Chondrocyte (in vitro differentiated cells): ENCODE measurements at regions not wholly inside any gene's neighbourhood (a gene's known extent, or its start where the extent isn't known, plus 50 kb on each side); places are given as distances from the start of the nearest gene placed in this dataset.

Source experiments
- DNase-seq: peaks from one replicate; pipeline ENCODE4 v3.0.0; 2021; ENCODE audit warnings: mixed read lengths, low spot score
- H3K27ac Mint-ChIP-seq: one replicate; pipeline ENCODE4 v1.8.0; 2021; ENCODE audit warnings: mild to moderate bottlenecking, moderate library complexity, mixed read lengths; ENCODE audit not compliant: unreplicated experiment
- H3K27me3 Mint-ChIP-seq: 2 replicates; pipeline ENCODE4 v1.8.0; 2021; ENCODE audit warnings: low read depth, mixed read lengths
- H3K36me3 Mint-ChIP-seq: 2 replicates; pipeline ENCODE4 v1.8.0; 2021; ENCODE audit warnings: low read depth, mixed read lengths
- H3K4me1 Mint-ChIP-seq: 2 replicates; pipeline ENCODE4 v1.8.0; 2021; ENCODE audit warnings: low read depth, mild to moderate bottlenecking, mixed read lengths
- H3K4me3 Mint-ChIP-seq: one replicate; pipeline ENCODE4 v1.8.0; 2021; ENCODE audit warnings: mild to moderate bottlenecking, moderate library complexity, mixed read lengths; ENCODE audit not compliant: unreplicated experiment
- H3K9me3 Mint-ChIP-seq: 2 replicates; pipeline ENCODE4 v1.8.0; 2021; ENCODE audit warnings: low read depth, mixed read lengths
- CTCF ChIP-seq: fragments of 200-600 bp; sonication (generic); IDR thresholded peaks from 2 replicates; pipeline ENCODE4 v1.5.0; 2021; ENCODE audit warnings: antibody characterized with exemption, mild to moderate bottlenecking, moderate library complexity

GRCh38 chr2:67564076-67564475, 166.9 kb downstream of the ETAA1 start:
- no peak overlapping the region for H3K27ac Mint-ChIP-seq

GRCh38 chr2:67564626-67565025, 167.5 kb downstream of the ETAA1 start:
- Mint-ChIP-seq H3K4me1 (peaks cover 4% of the 10 kb centered on the region), H3K36me3 (no peaks in the 10 kb centered on the region), H3K4me3 (no peak overlapping the region), H3K27me3 (no peaks in the 10 kb centered on the region), H3K27ac (no peak overlapping the region), H3K9me3 (peaks cover 6% of the 10 kb centered on the region)
- DNase-seq: no peak
- no peak for TF ChIP-seq CTCF

More at GRCh38 chr2:67564076-67564475, 166.9 kb downstream of the ETAA1 start:
- no peaks in the 10 kb centered on the region for H3K36me3 Mint-ChIP-seq
- peaks cover 6% of the 10 kb centered on the region for H3K9me3 Mint-ChIP-seq
- no peak for DNase-seq
- H3K4me3 Mint-ChIP-seq: no peak overlapping the region
- H3K4me1 Mint-ChIP-seq: peaks cover 4% of the 10 kb centered on the region
- H3K27me3 Mint-ChIP-seq: no peaks in the 10 kb centered on the region
- TF ChIP-seq CTCF: no peak

GRCh38 chr2:67565262-67565661, 168.1 kb downstream of the ETAA1 start:
- Mint-ChIP-seq H3K36me3 (no peaks in the 10 kb centered on the region), H3K9me3 (peaks cover 6% of the 10 kb centered on the region), H3K27me3 (no peaks in the 10 kb centered on the region), H3K27ac (no peak overlapping the region), H3K4me3 (no peak overlapping the region), H3K4me1 (peaks cover 4% of the 10 kb centered on the region)
- no peak for TF ChIP-seq CTCF
- DNase-seq: no peak

GRCh38 chr2:67565761-67566160, 168.6 kb downstream of the ETAA1 start:
- no peak for DNase-seq
- Mint-ChIP-seq H3K4me1 (peaks cover 4% of the 10 kb centered on the region), H3K4me3 (no peak overlapping the region), H3K36me3 (no peaks in the 10 kb centered on the region), H3K9me3 (peaks cover 6% of the 10 kb centered on the region), H3K27me3 (no peaks in the 10 kb centered on the region), H3K27ac (no peak overlapping the region)
- no peak for TF ChIP-seq CTCF

GRCh38 chr2:67566285-67566684, 169.2 kb downstream of the ETAA1 start:
- DNase-seq: no peak
- no peaks in the 10 kb centered on the region for H3K27me3 Mint-ChIP-seq
- H3K4me3 Mint-ChIP-seq: no peak overlapping the region
- no peak for TF ChIP-seq CTCF
- H3K9me3 Mint-ChIP-seq: peaks cover 6% of the 10 kb centered on the region
- H3K27ac Mint-ChIP-seq: no peak overlapping the region
- H3K4me1 Mint-ChIP-seq: peaks cover 2% of the 10 kb centered on the region
- H3K36me3 Mint-ChIP-seq: no peaks in the 10 kb centered on the region
